H9 (cell line): ENCODE measurements at regions not wholly inside any gene's neighbourhood (a gene's known extent, or its start where the extent isn't known, plus 50 kb on each side); places are given as distances from the start of the nearest gene placed in this dataset.

Experiments
- DNase-seq: peaks from one replicate; pipeline ENCODE4 v3.0.0-alpha.2; 2017
- H2AFZ ChIP-seq: one replicate; pipeline ENCODE4 v1.6.1; 2013; ENCODE audit warnings: mild to moderate bottlenecking, low read length, control low read depth, moderate library complexity
- H2AK5ac ChIP-seq: 2 replicates; pipeline ENCODE4 v1.6.1; 2013; ENCODE audit warnings: low read length, control low read depth, mixed read lengths; ENCODE audit not compliant: insufficient read length
- H2BK120ac ChIP-seq: one replicate; pipeline ENCODE4 v1.6.1; 2013; ENCODE audit warnings: low read depth, mild to moderate bottlenecking, low read length, control low read depth, inconsistent platforms; ENCODE audit not compliant: poor library complexity, severe bottlenecking
- H2BK12ac ChIP-seq: 2 replicates; pipeline ENCODE4 v1.6.1; 2013; ENCODE audit warnings: low read length, control low read depth, mixed read lengths, low read depth; ENCODE audit not compliant: insufficient read length
- H2BK15ac ChIP-seq: 2 replicates; pipeline ENCODE4 v1.6.1; 2013; ENCODE audit warnings: low read depth, low read length, control low read depth
- H2BK20ac ChIP-seq: one replicate; pipeline ENCODE4 v1.6.1; 2013; ENCODE audit warnings: low read depth, mild to moderate bottlenecking, low read length, control low read depth, inconsistent platforms; ENCODE audit not compliant: poor library complexity, severe bottlenecking
- H2BK5ac ChIP-seq: 2 replicates; pipeline ENCODE4 v1.6.1; 2013; ENCODE audit warnings: low read length, control low read depth, mixed read lengths; ENCODE audit not compliant: insufficient read length
- H3K14ac ChIP-seq: 2 replicates; pipeline ENCODE4 v1.6.1; 2013; ENCODE audit warnings: low read length, control low read depth; ENCODE audit not compliant: insufficient read depth
- H3K18ac ChIP-seq: 2 replicates; pipeline ENCODE4 v1.6.1; 2013; ENCODE audit warnings: low read depth, mild to moderate bottlenecking, mixed read lengths, low read length, control low read depth; ENCODE audit not compliant: insufficient read length
- H3K23ac ChIP-seq: 2 replicates; pipeline ENCODE4 v1.6.1; 2013; ENCODE audit warnings: low read length, control low read depth, mixed read lengths, low read depth; ENCODE audit not compliant: insufficient read length
- H3K23me2 ChIP-seq: 2 replicates; pipeline ENCODE4 v1.6.1; 2013; ENCODE audit warnings: low read depth, mild to moderate bottlenecking, mixed read lengths, low read length, control low read depth; ENCODE audit not compliant: insufficient read length, poor library complexity, severe bottlenecking
- H3K27ac ChIP-seq: 2 replicates; pipeline ENCODE4 v1.5.1; 2013; ENCODE audit warnings: low read length, control low read depth, mixed read lengths, low read depth; ENCODE audit not compliant: insufficient read length
- H3K27me3 ChIP-seq: 2 replicates; pipeline ENCODE4 v1.6.1; 2013; ENCODE audit warnings: low read length, control low read depth, inconsistent platforms; ENCODE audit not compliant: insufficient read depth
- H3K4ac ChIP-seq: 2 replicates; pipeline ENCODE4 v1.6.1; 2013; ENCODE audit warnings: low read depth, mild to moderate bottlenecking, control low read depth, inconsistent platforms, low read length, moderate library complexity
- H3K4me1 ChIP-seq: 2 replicates; pipeline ENCODE4 v1.6.1; 2013; ENCODE audit warnings: low read length, control low read depth, inconsistent platforms; ENCODE audit not compliant: insufficient read depth
- H3K4me2 ChIP-seq: 2 replicates; pipeline ENCODE4 v1.6.1; 2013; ENCODE audit warnings: low read length, control low read depth, mixed read lengths; ENCODE audit not compliant: insufficient read length, insufficient read depth
- H3K56ac ChIP-seq: 2 replicates; pipeline ENCODE4 v1.6.1; 2013; ENCODE audit warnings: low read depth, mild to moderate bottlenecking, mixed read lengths, low read length, control low read depth; ENCODE audit not compliant: insufficient read length
- H3K79me1 ChIP-seq: 2 replicates; pipeline ENCODE4 v1.6.1; 2013; ENCODE audit warnings: low read depth, mild to moderate bottlenecking, moderate library complexity, low read length, control low read depth, inconsistent platforms; ENCODE audit not compliant: insufficient read depth, poor library complexity, severe bottlenecking
- H3K79me2 ChIP-seq: 2 replicates; pipeline ENCODE4 v1.6.1; 2013; ENCODE audit warnings: low read length, control low read depth, inconsistent platforms; ENCODE audit not compliant: insufficient read depth
- H3K9ac ChIP-seq: 2 replicates; pipeline ENCODE4 v1.6.1; 2013; ENCODE audit warnings: low read length, control low read depth, mixed read lengths; ENCODE audit not compliant: insufficient read length; ENCODE audit errors: extremely low read depth
- H3K9me3 ChIP-seq: one replicate; pipeline ENCODE4 v1.6.1; 2013; ENCODE audit warnings: low read depth, low read length, inconsistent platforms; ENCODE audit not compliant: control insufficient read depth
- H3T11ph ChIP-seq: one replicate; pipeline ENCODE4 v1.6.1; 2013; ENCODE audit warnings: mild to moderate bottlenecking, low read length, control low read depth, inconsistent platforms
- H4K20me1 ChIP-seq: one replicate; pipeline ENCODE4 v1.6.1; 2013; ENCODE audit not compliant: control insufficient read depth, insufficient read length, insufficient read depth
- H4K5ac ChIP-seq: 2 replicates; pipeline ENCODE4 v1.6.1; 2013; ENCODE audit warnings: low read depth, mild to moderate bottlenecking, mixed read lengths, low read length, control low read depth; ENCODE audit not compliant: insufficient read length
- H4K8ac ChIP-seq: replicated peaks from 2 replicates; pipeline ENCODE4 v1.6.1; 2013; ENCODE audit warnings: low read length, control low read depth, mixed read lengths, low read depth; ENCODE audit not compliant: insufficient read length
- H4K91ac ChIP-seq: 2 replicates; pipeline ENCODE4 v1.6.1; 2013; ENCODE audit warnings: low read depth, mild to moderate bottlenecking, moderate library complexity, mixed read lengths, low read length, control low read depth; ENCODE audit not compliant: insufficient read length
- H3K27ac Mint-ChIP-seq, 3 experiments: 2 replicates in 2 of 3; 3 replicates in 1 of 3; pipeline ENCODE4 v1.8.0; 2020 to 2021; ENCODE audit warnings: mixed read lengths in 3 of 3, mild to moderate bottlenecking in 1 of 3, moderate library complexity in 1 of 3
- H3K27me3 Mint-ChIP-seq: 2 replicates; pipeline ENCODE4 v1.8.0; 2021; ENCODE audit warnings: low read depth, mild to moderate bottlenecking, moderate library complexity, mixed read lengths
- H3K36me3 Mint-ChIP-seq, 3 experiments: 2 replicates in 2 of 3; 3 replicates in 1 of 3; pipeline ENCODE4 v1.8.0; 2020 to 2021; ENCODE audit warnings: low read depth in 3 of 3, mixed read lengths in 3 of 3; ENCODE audit not compliant: insufficient read depth in 1 of 3
- H3K4me1 Mint-ChIP-seq, 2 experiments: 2 replicates each; pipeline ENCODE4 v1.8.0; 2020; ENCODE audit warnings: mixed read lengths in 2 of 2
- H3K4me3 Mint-ChIP-seq, 2 experiments: 2 replicates in 1 of 2; 3 replicates in 1 of 2; pipeline ENCODE4 v1.8.0; 2020 to 2021; ENCODE audit warnings: mild to moderate bottlenecking in 2 of 2, mixed read lengths in 2 of 2, moderate library complexity in 1 of 2
- H3K9me3 Mint-ChIP-seq, 2 experiments: 2 replicates in 1 of 2; 3 replicates in 1 of 2; pipeline ENCODE4 v1.8.0; 2020; ENCODE audit warnings: mild to moderate bottlenecking in 2 of 2, mixed read lengths in 2 of 2, moderate library complexity in 1 of 2
- CTCF ChIP-seq: fragments of 200-600 bp; sonication (generic); conservative IDR thresholded peaks from 3 replicates; pipeline ENCODE4 v1.8.0; 2021; ENCODE audit warnings: antibody characterized with exemption, mild to moderate bottlenecking
- WGBS: extraction: QIAGEN DNeasy Blood & Tissue Kit; methylation state at CpG from one replicate; pipeline ENCODE4 v1.1.7; 2013; ENCODE audit warnings: missing lambda C conversion rate, low lambda C conversion rate, mixed read lengths; ENCODE audit not compliant: insufficient read length; ENCODE audit errors: extremely low coverage; 5-methylcytosine and 5-hydroxymethylcytosine counted together

GRCh38 chr2:20559277-20559676 is 91.6 kb downstream of the HS1BP3 start:
- TF ChIP-seq CTCF: no peak
- Mint-ChIP-seq H3K27ac (no peak overlapping the region), H3K4me1 (peaks cover 45 to 46% of the 10 kb centered on the region in 2 experiments), H3K4me3 (no peak overlapping the region), H3K9me3 (peaks cover 0 to 3% of the 10 kb centered on the region in 2 experiments; a peak in 2 of 5 replicates), H3K36me3 (0 out of 7 replicates have a peak, but pooled peaks cover 0 to 3% (median 0%) of the 10 kb centered on the region in 3 experiments), H3K27me3 (peaks cover 14% of the 10 kb centered on the region)
- H4K20me1 ChIP-seq: no peaks in the 10 kb centered on the region
- no peak overlapping the region for H4K5ac ChIP-seq
- H3K18ac ChIP-seq: no peak overlapping the region
- no peak overlapping the region for H2BK12ac ChIP-seq
- H3K4ac ChIP-seq: no peak overlapping the region
- H3K14ac ChIP-seq: no peak overlapping the region
- H3K23ac ChIP-seq: no peak overlapping the region
- no peaks in the 10 kb centered on the region for H3K79me1 ChIP-seq
- H2BK20ac ChIP-seq: no peak overlapping the region
- peaks cover 11% of the 10 kb centered on the region for H3K4me1 ChIP-seq
- H3K4me2 ChIP-seq: no peak overlapping the region
- H3K9me3 ChIP-seq: no peaks in the 10 kb centered on the region
- H2AFZ ChIP-seq: no peak overlapping the region
- no peak overlapping the region for H2BK15ac ChIP-seq
- no peak overlapping the region for H3K56ac ChIP-seq
- H3K27ac ChIP-seq: no peak overlapping the region
- H3K9ac ChIP-seq: no peak overlapping the region
- no peak overlapping the region for H3T11ph ChIP-seq
- H2BK120ac ChIP-seq: no peak overlapping the region
- H4K8ac ChIP-seq: no peak overlapping the region
- H3K23me2 ChIP-seq: no peaks in the 10 kb centered on the region
- no CpG with 5 or more reads among the region's 3 CpGs for WGBS
- no peak overlapping the region for H2AK5ac ChIP-seq
- no peak for DNase-seq
- H4K91ac ChIP-seq: no peak overlapping the region
- no peaks in the 10 kb centered on the region for H3K27me3 ChIP-seq
- no peak overlapping the region for H2BK5ac ChIP-seq
- no peaks in the 10 kb centered on the region for H3K79me2 ChIP-seq
